HepG2 (cell line): ENCODE measurements at regions not wholly inside any gene's neighbourhood (a gene's known extent, or its start where the extent isn't known, plus 50 kb on each side); places are given as distances from the start of the nearest gene placed in this dataset.

ENCODE experiments used
- ATF2 ChIP-seq: sonication (generic); formaldehyde crosslinking; IDR thresholded peaks from 2 replicates; pipeline ENCODE4 v1.4.0; 2020; ENCODE audit warnings: missing genetic modification reagents
- ELF3 ChIP-seq: IDR thresholded peaks from 2 replicates; pipeline ENCODE4 v1.6.1; 2016; ENCODE audit warnings: missing genetic modification reagents, missing compliant biosample characterization
- KMT2B ChIP-seq: IDR thresholded peaks from 2 replicates; pipeline ENCODE4 v1.6.1; 2016; ENCODE audit warnings: missing genetic modification reagents, missing compliant biosample characterization
- LBX2 ChIP-seq: sonication (generic); formaldehyde crosslinking; IDR thresholded peaks from 2 replicates; pipeline ENCODE4 v1.5.0; 2020; ENCODE audit warnings: missing genetic modification reagents, mild to moderate bottlenecking, borderline replicate concordance
- MYC ChIP-seq: sonication (generic); formaldehyde crosslinking; IDR thresholded peaks from 2 replicates; pipeline ENCODE4 v1.9.0; 2021; ENCODE audit warnings: missing genetic modification reagents, borderline replicate concordance
- THAP7 ChIP-seq: sonication (generic); formaldehyde crosslinking; IDR thresholded peaks from 2 replicates; pipeline ENCODE4 v1.8.1; 2023; ENCODE audit warnings: mild to moderate bottlenecking, missing genetic modification reagents
- TP53 ChIP-seq: sonication (generic); formaldehyde crosslinking; conservative IDR thresholded peaks from 2 replicates; pipeline ENCODE4 v1.4.0; 2020; ENCODE audit warnings: missing genetic modification reagents
- ZNF234 ChIP-seq: sonication (generic); formaldehyde crosslinking; conservative IDR thresholded peaks from 2 replicates; pipeline ENCODE4 v1.5.1; 2020; ENCODE audit warnings: mild to moderate bottlenecking, missing genetic modification reagents
- ZNF3 ChIP-seq: IDR thresholded peaks from 2 replicates; pipeline ENCODE4 v1.7.0; 2017; ENCODE audit warnings: inconsistent platforms
- ZXDC ChIP-seq: sonication (generic); formaldehyde crosslinking; IDR thresholded peaks from 2 replicates; pipeline ENCODE4 v1.5.0; 2020; ENCODE audit warnings: mild to moderate bottlenecking, missing genetic modification reagents

- TF ChIP-seq ZXDC (CRISPR knock-in tag), result no peak
- TF ChIP-seq MYC (CRISPR knock-in tag), result no peak
- no peak for TF ChIP-seq TP53 (CRISPR knock-in tag)
- no peak for TF ChIP-seq ZNF3
- no peak for TF ChIP-seq LBX2
- no peak for TF ChIP-seq ZNF234 (CRISPR knock-in tag)
- TF ChIP-seq ATF2 (CRISPR knock-in tag), result no peak
- TF ChIP-seq ELF3, result no peak
- TF ChIP-seq THAP7 (CRISPR knock-in tag), result no peak
- no peak for TF ChIP-seq KMT2B
Measured at GRCh38 chr3:76723366-76723765, 316.5 kb upstream of the ROBO2 start (continued).
